A204.1 (cell line): ENCODE measurements at regions not wholly inside any gene's neighbourhood (a gene's known extent, or its start where the extent isn't known, plus 50 kb on each side); places are given as distances from the start of the nearest gene placed in this dataset.
"Not testable (repeated sequence)": the region's sequence is repeated elsewhere in the genome, so short reads cannot be mapped to it uniquely, and the experiment has no call there.

Experiments used
- FAIRE-seq: peaks from 2 replicates; lab custom pipeline; 2012; peaks lifted over from hg19 to GRCh38; lab: Jason Lieb, UNC

- FAIRE-seq = no peak
Observed at GRCh38 chr3:118088696-118089095, 946.0 kb downstream of the IGSF11 start.

GRCh38 chr3:118089563-118089962, 945.1 kb downstream of the IGSF11 start:
- FAIRE-seq = no peak

GRCh38 chr3:118097226-118097625, 937.4 kb downstream of the IGSF11 start:
- FAIRE-seq = no peak

- no peak for FAIRE-seq
Observed at GRCh38 chr3:118097660-118098059, 937.0 kb downstream of the IGSF11 start.

GRCh38 chr3:118098827-118099226, 935.8 kb downstream of the IGSF11 start:
- no peak for FAIRE-seq

- no peak for FAIRE-seq
Observed at GRCh38 chr3:118101891-118102290, 932.8 kb downstream of the IGSF11 start.

- no peak for FAIRE-seq
Observed at GRCh38 chr3:118102737-118103136, 931.9 kb downstream of the IGSF11 start.

- no peak for FAIRE-seq
Observed at GRCh38 chr3:118108201-118108600, 926.4 kb downstream of the IGSF11 start.

- FAIRE-seq = no peak
Observed at GRCh38 chr3:118108769-118109168, 925.9 kb downstream of the IGSF11 start.

GRCh38 chr3:118110211-118110610, 924.4 kb downstream of the IGSF11 start:
- no peak for FAIRE-seq

GRCh38 chr3:118116991-118117390, 917.7 kb downstream of the IGSF11 start:
- no peak for FAIRE-seq

GRCh38 chr3:118126751-118127150, 907.9 kb downstream of the IGSF11 start:
- no peak for FAIRE-seq

GRCh38 chr3:118127992-118128391, 906.7 kb downstream of the IGSF11 start:
- FAIRE-seq = no peak

GRCh38 chr3:118128886-118129285, 905.8 kb downstream of the IGSF11 start:
- FAIRE-seq = no peak

- no peak for FAIRE-seq
Observed at GRCh38 chr3:118137778-118138177, 896.9 kb downstream of the IGSF11 start.

GRCh38 chr3:118144919-118145318, 889.7 kb downstream of the IGSF11 start:
- no peak for FAIRE-seq

- FAIRE-seq = no peak
Observed at GRCh38 chr3:118146658-118147375, 887.8 kb downstream of the IGSF11 start.

- no peak for FAIRE-seq
Observed at GRCh38 chr3:118151164-118151563, 883.5 kb downstream of the IGSF11 start.

- FAIRE-seq = not testable (repeated sequence)
Observed at GRCh38 chr3:118162627-118163588, 871.7 kb downstream of the IGSF11 start.

- FAIRE-seq = no peak
Observed at GRCh38 chr3:118165413-118165812, 869.2 kb downstream of the IGSF11 start.

GRCh38 chr3:118167571-118167970, 867.1 kb downstream of the IGSF11 start:
- no peak for FAIRE-seq

- FAIRE-seq = no peak
Observed at GRCh38 chr3:118168175-118168574, 866.5 kb downstream of the IGSF11 start.

- no peak for FAIRE-seq
Observed at GRCh38 chr3:118171236-118171852, 863.3 kb downstream of the IGSF11 start.
